GM20000 (cell line): ENCODE measurements at regions not wholly inside any gene's neighbourhood (a gene's known extent, or its start where the extent isn't known, plus 50 kb on each side); places are given as distances from the start of the nearest gene placed in this dataset.

ENCODE experiments used
- DNase-seq: peaks from one replicate; pipeline ENCODE4 v3.0.0; 2012; ENCODE audit warnings: low spot score
- TF ChIP-seq, protein P1 (sequence below): IDR thresholded peaks from 2 replicates; pipeline ENCODE4 v1.5.1; 2012; ENCODE audit warnings: mild to moderate bottlenecking, control low read depth; ENCODE audit errors: extremely low read depth, missing control alignments

DNA sequence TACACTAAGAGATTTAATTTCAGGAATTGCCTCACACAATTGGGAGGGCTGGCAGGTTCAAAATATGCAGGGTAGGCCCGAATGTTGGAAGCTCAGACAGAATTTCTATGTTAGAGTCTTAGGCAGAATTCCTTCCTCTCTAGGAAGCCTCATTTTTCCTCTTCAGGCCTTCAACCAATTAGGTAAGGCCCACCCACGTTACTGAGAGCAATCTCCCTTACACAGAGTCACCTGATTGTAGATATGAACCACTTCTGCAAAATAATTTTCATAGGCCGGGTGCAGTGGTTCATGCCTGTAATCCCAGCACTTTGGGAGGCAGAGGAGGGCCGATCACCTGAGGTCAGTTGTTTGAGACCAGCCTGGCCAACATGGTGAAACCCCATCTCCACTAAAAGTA is 50.2 kb upstream of the HIVEP1 start:
- TF ChIP-seq, protein P1, sequence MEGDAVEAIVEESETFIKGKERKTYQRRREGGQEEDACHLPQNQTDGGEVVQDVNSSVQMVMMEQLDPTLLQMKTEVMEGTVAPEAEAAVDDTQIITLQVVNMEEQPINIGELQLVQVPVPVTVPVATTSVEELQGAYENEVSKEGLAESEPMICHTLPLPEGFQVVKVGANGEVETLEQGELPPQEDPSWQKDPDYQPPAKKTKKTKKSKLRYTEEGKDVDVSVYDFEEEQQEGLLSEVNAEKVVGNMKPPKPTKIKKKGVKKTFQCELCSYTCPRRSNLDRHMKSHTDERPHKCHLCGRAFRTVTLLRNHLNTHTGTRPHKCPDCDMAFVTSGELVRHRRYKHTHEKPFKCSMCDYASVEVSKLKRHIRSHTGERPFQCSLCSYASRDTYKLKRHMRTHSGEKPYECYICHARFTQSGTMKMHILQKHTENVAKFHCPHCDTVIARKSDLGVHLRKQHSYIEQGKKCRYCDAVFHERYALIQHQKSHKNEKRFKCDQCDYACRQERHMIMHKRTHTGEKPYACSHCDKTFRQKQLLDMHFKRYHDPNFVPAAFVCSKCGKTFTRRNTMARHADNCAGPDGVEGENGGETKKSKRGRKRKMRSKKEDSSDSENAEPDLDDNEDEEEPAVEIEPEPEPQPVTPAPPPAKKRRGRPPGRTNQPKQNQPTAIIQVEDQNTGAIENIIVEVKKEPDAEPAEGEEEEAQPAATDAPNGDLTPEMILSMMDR, result no peak

DNA sequence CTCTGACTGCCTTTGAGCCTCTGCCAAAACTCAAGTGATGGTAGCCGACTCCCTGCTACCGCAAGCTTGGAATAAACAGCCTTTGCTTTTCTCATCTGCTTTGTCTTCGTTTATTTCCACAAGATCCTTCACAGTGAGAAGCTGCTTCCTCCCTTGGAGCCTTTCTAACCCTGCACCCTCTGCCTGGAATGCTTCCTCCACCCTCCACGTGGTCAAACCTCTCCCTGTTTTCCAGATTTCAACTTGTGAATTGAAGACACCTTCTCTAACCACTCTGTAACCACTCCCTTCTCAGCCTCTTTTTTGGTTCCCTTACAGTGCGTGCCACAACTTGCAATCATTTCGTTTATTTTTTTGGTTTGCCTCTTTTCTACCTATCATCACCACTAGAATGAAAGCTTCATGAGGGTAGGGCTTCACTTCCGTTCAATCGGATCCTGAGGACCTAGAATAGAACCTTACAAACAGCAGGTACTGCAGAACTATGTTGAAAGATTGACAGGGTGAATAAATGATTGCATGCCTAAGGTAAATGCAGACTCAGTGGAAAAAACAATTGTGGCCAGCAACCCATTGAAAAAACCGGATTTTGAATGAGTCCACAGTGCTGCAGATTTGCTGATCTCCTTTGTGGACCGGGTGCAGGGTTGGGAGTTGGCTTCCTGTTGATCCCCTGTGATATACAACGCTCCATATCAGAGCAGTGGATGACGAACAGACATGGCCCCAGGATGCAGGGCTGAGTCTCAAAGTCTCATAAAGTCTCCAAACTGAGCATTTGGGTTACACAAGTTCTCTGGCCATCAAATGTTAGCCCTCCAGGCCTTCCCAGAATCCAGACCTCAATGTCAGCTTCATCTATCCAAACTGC is 51.0 kb upstream of the HIVEP1 start:
- no peak for DNase-seq
- TF ChIP-seq, protein P1, result no peak

More for the DNA sequence above, 50.2 kb upstream of the HIVEP1 start:
- DNase-seq, result no peak

DNA sequence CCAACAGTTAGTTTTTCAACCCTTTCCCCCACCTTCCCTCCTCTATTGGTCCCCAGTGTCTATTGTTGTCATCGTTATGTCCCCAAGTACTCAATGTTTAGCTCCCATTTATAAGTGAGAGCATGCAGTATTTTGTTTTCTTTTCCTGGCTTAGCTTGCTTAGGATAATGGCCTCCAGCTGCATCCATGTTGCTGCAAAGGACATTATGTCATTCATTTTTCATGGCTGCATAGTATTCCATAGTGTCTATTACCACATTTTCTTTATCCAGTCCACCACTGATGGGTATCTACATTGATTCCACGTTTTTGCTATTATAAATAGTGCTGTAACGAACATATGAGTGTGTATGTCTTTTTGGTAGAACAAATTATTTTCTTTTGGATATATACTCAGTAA is 55.3 kb upstream of the HIVEP1 start:
- TF ChIP-seq, protein P1, result no peak
- DNase-seq, result no peak

DNA sequence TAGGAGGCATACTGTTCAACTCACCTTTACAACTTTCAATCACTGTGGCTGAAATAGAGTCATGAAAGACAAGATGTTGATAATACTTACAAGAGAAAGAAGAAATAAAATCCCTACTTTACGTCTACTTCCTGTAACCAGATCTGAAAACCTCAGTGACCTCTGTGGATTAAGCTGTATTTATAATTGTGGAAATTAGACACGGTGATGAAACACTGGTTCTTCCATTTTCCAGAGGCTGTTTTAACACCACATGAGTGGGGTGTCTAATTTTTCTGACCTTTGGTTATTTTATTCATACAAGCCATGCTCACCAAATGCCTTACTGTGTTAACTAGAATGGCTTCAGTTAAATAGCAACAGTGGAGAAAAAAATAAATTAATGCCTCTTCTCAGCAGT is 58.5 kb upstream of the HIVEP1 start:
- TF ChIP-seq, protein P1, result no peak
- no peak for DNase-seq

DNA sequence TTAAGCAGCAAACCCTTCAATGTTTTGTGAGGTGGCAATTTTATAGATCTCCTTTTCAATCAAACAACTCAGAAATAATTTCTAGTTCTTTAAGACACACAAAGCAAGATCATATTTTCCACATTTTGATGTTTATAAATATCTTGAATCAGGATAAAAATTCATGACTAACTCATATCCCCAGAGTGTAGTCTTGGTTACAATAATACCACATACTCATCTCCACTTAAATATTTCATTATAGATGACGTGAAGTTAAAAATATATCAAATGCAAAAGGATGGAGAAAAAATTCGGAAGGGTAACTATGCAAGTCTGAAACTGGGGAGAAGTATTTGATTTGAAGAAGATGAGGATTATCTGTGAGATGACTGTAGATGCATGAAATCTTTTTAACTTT is 59.8 kb upstream of the HIVEP1 start:
- no peak for DNase-seq

DNA sequence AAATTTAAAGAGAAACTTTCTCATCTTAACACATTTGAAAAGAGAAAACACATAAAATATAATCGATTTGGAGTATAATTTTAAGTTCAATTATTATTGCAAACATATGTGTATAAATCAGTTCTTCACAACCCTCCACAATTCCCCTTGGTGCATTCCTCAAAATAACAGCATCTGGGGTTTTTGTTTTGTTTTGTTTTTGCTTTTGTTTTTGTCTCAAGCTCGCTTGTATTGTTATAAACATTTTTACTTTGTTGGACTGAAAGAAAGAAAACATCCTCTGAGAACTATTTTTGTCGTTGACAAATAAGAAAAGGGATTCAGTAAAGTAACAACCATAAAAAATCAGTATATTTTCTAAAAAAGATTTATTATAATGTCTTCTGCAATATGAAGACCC is 60.2 kb upstream of the HIVEP1 start:
- DNase-seq, result no peak
- TF ChIP-seq, protein P1, result no peak

More for the DNA sequence above, 59.8 kb upstream of the HIVEP1 start:
- TF ChIP-seq, protein P1, result no peak

DNA sequence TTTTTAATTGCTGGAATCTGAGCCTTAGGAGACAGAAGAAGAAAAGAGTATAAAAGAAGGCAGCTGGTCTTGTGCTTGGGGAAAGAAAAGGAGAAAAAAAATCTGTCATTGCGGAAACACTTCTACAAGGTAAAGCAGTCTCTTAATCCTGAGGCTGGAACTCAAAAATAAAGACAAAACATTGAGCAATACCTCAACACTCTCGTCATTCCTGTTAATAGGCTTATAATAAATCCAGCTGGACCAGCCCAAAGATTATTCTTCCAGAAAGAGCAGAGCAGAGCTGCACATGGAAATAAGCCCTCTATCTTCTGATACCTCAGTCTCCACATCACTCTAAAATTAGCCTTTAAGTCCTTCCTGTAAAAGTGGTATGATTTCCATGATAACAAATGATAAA is 62.0 kb upstream of the HIVEP1 start:
- no peak for DNase-seq
- TF ChIP-seq, protein P1, result no peak
